HEK293T (cell line): ENCODE measurements at regions not wholly inside any gene's neighbourhood (a gene's known extent, or its start where the extent isn't known, plus 50 kb on each side); places are given as distances from the start of the nearest gene placed in this dataset.

Experiments
- ARNT ChIP-seq: fragments of 450-650 bp; IDR thresholded peaks from 2 replicates; pipeline ENCODE4 v1.6.1; 2017; ENCODE audit warnings: mild to moderate bottlenecking
- BHLHE40 ChIP-seq: fragments of 450-650 bp; IDR thresholded peaks from 2 replicates; pipeline ENCODE4 v1.6.1; 2016; ENCODE audit warnings: mild to moderate bottlenecking, moderate library complexity, borderline replicate concordance
- CTBP1 ChIP-seq: fragments of 450-650 bp; IDR thresholded peaks from 2 replicates; pipeline ENCODE4 v1.6.1; 2016; ENCODE audit warnings: borderline replicate concordance
- ELF4 ChIP-seq: fragments of 450-650 bp; IDR thresholded peaks from 2 replicates; pipeline ENCODE4 v1.6.1; 2017; ENCODE audit warnings: antibody characterized with exemption
- FOXA1 ChIP-seq: fragments of 450-650 bp; IDR thresholded peaks from 2 replicates; pipeline ENCODE4 v1.6.1; 2016; ENCODE audit warnings: mild to moderate bottlenecking
- FOXK2 ChIP-seq: fragments of 450-650 bp; IDR thresholded peaks from 2 replicates; pipeline ENCODE4 v1.6.1; 2016; ENCODE audit warnings: mild to moderate bottlenecking
- FOXM1 ChIP-seq: fragments of 450-650 bp; IDR thresholded peaks from 2 replicates; pipeline ENCODE4 v1.6.1; 2017; ENCODE audit warnings: mild to moderate bottlenecking, borderline replicate concordance
- HDGF ChIP-seq: fragments of 450-650 bp; IDR thresholded peaks from 2 replicates; pipeline ENCODE4 v1.6.1; 2017; ENCODE audit warnings: antibody characterized with exemption, borderline replicate concordance
- L3MBTL2 ChIP-seq: fragments of 450-650 bp; conservative IDR thresholded peaks from 2 replicates; pipeline ENCODE4 v1.6.1; 2016; ENCODE audit warnings: mild to moderate bottlenecking
- NFRKB ChIP-seq: fragments of 450-650 bp; IDR thresholded peaks from 2 replicates; pipeline ENCODE4 v1.6.1; 2016; ENCODE audit warnings: mild to moderate bottlenecking, moderate library complexity
- SP1 ChIP-seq: fragments of 450-650 bp; IDR thresholded peaks from 2 replicates; pipeline ENCODE4 v1.6.1; 2017
- SUZ12 ChIP-seq: fragments of 450-650 bp; IDR thresholded peaks from 2 replicates; pipeline ENCODE4 v1.6.1; 2016; ENCODE audit warnings: mild to moderate bottlenecking
- TARDBP ChIP-seq: fragments of 450-650 bp; IDR thresholded peaks from 2 replicates; pipeline ENCODE4 v1.6.1; 2016
- TF ChIP-seq, protein P1 (sequence below): fragments of 450-650 bp; IDR thresholded peaks from 2 replicates; pipeline ENCODE4 v1.6.1; 2016

DNA sequence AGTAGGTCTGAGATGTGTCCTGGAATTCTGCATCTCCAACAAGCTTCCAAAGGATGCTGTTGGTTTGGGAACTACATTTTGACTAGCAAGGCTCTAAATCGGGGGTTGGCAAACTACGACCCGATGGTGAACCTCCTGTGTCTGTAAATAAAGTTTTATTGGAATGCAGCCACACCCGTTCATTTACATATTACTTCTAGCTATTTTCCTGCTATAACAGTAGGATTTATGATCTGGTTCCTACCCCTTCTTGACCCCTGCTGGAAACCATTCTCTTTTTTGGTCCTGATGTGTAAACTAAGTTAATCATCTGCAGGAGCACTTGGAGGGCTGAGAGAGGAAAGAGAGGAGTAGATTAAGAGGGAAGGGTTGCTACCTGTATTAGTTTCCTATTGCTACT lies 454.5 kb downstream of the RASEF start:
- TF ChIP-seq NFRKB = no peak
- TF ChIP-seq ELF4 = no peak
- no peak for TF ChIP-seq FOXK2
- TF ChIP-seq ARNT = no peak
- TF ChIP-seq, protein P1, sequence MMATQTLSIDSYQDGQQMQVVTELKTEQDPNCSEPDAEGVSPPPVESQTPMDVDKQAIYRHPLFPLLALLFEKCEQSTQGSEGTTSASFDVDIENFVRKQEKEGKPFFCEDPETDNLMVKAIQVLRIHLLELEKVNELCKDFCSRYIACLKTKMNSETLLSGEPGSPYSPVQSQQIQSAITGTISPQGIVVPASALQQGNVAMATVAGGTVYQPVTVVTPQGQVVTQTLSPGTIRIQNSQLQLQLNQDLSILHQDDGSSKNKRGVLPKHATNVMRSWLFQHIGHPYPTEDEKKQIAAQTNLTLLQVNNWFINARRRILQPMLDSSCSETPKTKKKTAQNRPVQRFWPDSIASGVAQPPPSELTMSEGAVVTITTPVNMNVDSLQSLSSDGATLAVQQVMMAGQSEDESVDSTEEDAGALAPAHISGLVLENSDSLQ = no peak
- no peak for TF ChIP-seq SUZ12
- TF ChIP-seq FOXA1 = no peak
- no peak for TF ChIP-seq HDGF
- TF ChIP-seq L3MBTL2 = no peak
- TF ChIP-seq SP1 = no peak
- no peak for TF ChIP-seq FOXM1
- TF ChIP-seq TARDBP = no peak
- TF ChIP-seq BHLHE40 = no peak
- TF ChIP-seq CTBP1 = no peak
